HG03457 (cell line): ENCODE measurements at regions not wholly inside any gene's neighbourhood (a gene's known extent, or its start where the extent isn't known, plus 50 kb on each side); places are given as distances from the start of the nearest gene placed in this dataset.
"Not testable (repeated sequence)": the region's sequence is repeated elsewhere in the genome, so short reads cannot be mapped to it uniquely, and the experiment has no call there.

Source experiments
- ATAC-seq: cut with Tn5 transposase; IDR thresholded peaks from one replicate; pipeline ENCODE4 v1.9.1; 2021; ENCODE audit warnings: moderate number of reproducible peaks; ENCODE audit not compliant: unreplicated experiment

- ATAC-seq = no peak
Measured at GRCh38 chr3:102297072-102297658, 137.7 kb upstream of the ZPLD1 start.

GRCh38 chr3:102299125-102299877 is 135.5 kb upstream of the ZPLD1 start:
- no peak for ATAC-seq

- ATAC-seq = no peak
Measured at GRCh38 chr3:102301155-102301880, 133.5 kb upstream of the ZPLD1 start.

- no peak for ATAC-seq
Measured at GRCh38 chr3:102302020-102302419, 132.8 kb upstream of the ZPLD1 start.

GRCh38 chr3:102304550-102304949 is 130.3 kb upstream of the ZPLD1 start:
- no peak for ATAC-seq

GRCh38 chr3:102307442-102307841 is 127.4 kb upstream of the ZPLD1 start:
- no peak for ATAC-seq

- ATAC-seq = no peak
Measured at GRCh38 chr3:102329066-102329465, 105.7 kb upstream of the ZPLD1 start.

- ATAC-seq = no peak
Measured at GRCh38 chr3:102329561-102329960, 105.3 kb upstream of the ZPLD1 start.

GRCh38 chr3:102332205-102332604 is 102.6 kb upstream of the ZPLD1 start:
- no peak for ATAC-seq

- no peak for ATAC-seq
Measured at GRCh38 chr3:102332934-102333333, 101.9 kb upstream of the ZPLD1 start.

- no peak for ATAC-seq
Measured at GRCh38 chr3:102336130-102336529, 98.7 kb upstream of the ZPLD1 start.

GRCh38 chr3:102339671-102340070 is 95.1 kb upstream of the ZPLD1 start:
- no peak for ATAC-seq

GRCh38 chr3:102346897-102347296 is 87.9 kb upstream of the ZPLD1 start:
- no peak for ATAC-seq

GRCh38 chr3:102348904-102349303 is 85.9 kb upstream of the ZPLD1 start:
- no peak for ATAC-seq

- ATAC-seq = no peak
Measured at GRCh38 chr3:102353148-102353547, 81.7 kb upstream of the ZPLD1 start.

GRCh38 chr3:102353805-102354204 is 81.0 kb upstream of the ZPLD1 start:
- no peak for ATAC-seq

- no peak for ATAC-seq
Measured at GRCh38 chr3:102354818-102355515, 79.8 kb upstream of the ZPLD1 start.

- ATAC-seq = no peak
Measured at GRCh38 chr3:102356506-102356905, 78.3 kb upstream of the ZPLD1 start.

- not testable (repeated sequence) for ATAC-seq
Measured at GRCh38 chr3:102357313-102357712, 77.5 kb upstream of the ZPLD1 start.

- no peak for ATAC-seq
Measured at GRCh38 chr3:102360183-102360860, 74.5 kb upstream of the ZPLD1 start.

- ATAC-seq = no peak
Measured at GRCh38 chr3:102361101-102361500, 73.7 kb upstream of the ZPLD1 start.
